Neural cell (in vitro differentiated cells): ENCODE measurements at regions not wholly inside any gene's neighbourhood (a gene's known extent, or its start where the extent isn't known, plus 50 kb on each side); places are given as distances from the start of the nearest gene placed in this dataset.

ENCODE experiments used
- H2AFZ ChIP-seq: fragments of 200-600, 300-800 bp; sonication (generic), shearing (Covaris generic); 2 replicates; pipeline ENCODE4 v1.6.0; 2014; ENCODE audit warnings: low read depth, mild to moderate bottlenecking, antibody characterized with exemption, low read length, moderate library complexity
- H3F3A ChIP-seq: fragments of 200-600 bp; shearing (Covaris generic); 2 replicates; pipeline ENCODE4 v1.6.1; 2016; ENCODE audit warnings: mild to moderate bottlenecking, moderate library complexity, mixed read lengths, antibody characterized with exemption, low read length; ENCODE audit not compliant: insufficient read depth, poor library complexity, severe bottlenecking
- H3K27ac ChIP-seq: fragments of 200-600, 300-800 bp; sonication (generic), shearing (Covaris generic); 2 replicates; pipeline ENCODE4 v1.5.1; 2014; ENCODE audit warnings: mild to moderate bottlenecking, low read length, moderate library complexity
- H3K27me3 ChIP-seq: fragments of 300-800, 200-600 bp; sonication (generic), shearing (Covaris generic); 2 replicates; pipeline ENCODE4 v1.6.0; 2014; ENCODE audit warnings: mild to moderate bottlenecking, low read depth, low read length, moderate library complexity; ENCODE audit not compliant: insufficient read depth
- H3K36me3 ChIP-seq: fragments of 300-800, 200-600 bp; sonication (generic), shearing (Covaris generic); 2 replicates; pipeline ENCODE4 v1.5.1; 2014; ENCODE audit warnings: mild to moderate bottlenecking, antibody characterized with exemption, low read length, moderate library complexity; ENCODE audit not compliant: insufficient read depth
- H3K4me2 ChIP-seq: fragments of 300-800, 200-600 bp; sonication (generic), shearing (Covaris generic); 2 replicates; pipeline ENCODE4 v1.6.0; 2014; ENCODE audit warnings: mild to moderate bottlenecking, low read length
- H3K4me3 ChIP-seq: fragments of 300-800, 200-600 bp; sonication (generic), shearing (Covaris generic); 2 replicates; pipeline ENCODE4 v1.5.1; 2014; ENCODE audit warnings: mild to moderate bottlenecking, low read length, moderate library complexity
- H3K79me2 ChIP-seq: fragments of 200-600 bp; shearing (Covaris generic); replicated peaks from 2 replicates; pipeline ENCODE4 v1.6.0; 2014; ENCODE audit warnings: mild to moderate bottlenecking, low read length, moderate library complexity; ENCODE audit not compliant: insufficient read depth
- H3K9ac ChIP-seq: fragments of 300-800, 200-600 bp; sonication (generic), shearing (Covaris generic); 2 replicates; pipeline ENCODE4 v1.6.1; 2016; ENCODE audit warnings: mild to moderate bottlenecking, low read length, mixed read lengths
- H3K9me2 ChIP-seq: fragments of 200-600 bp; shearing (Covaris generic); 2 replicates; pipeline ENCODE4 v1.6.1; 2016; ENCODE audit warnings: mild to moderate bottlenecking, low read length, mixed read lengths; ENCODE audit not compliant: insufficient read depth
- H3K9me3 ChIP-seq: fragments of 200-600, 300-800 bp; sonication (generic), shearing (Covaris generic); 2 replicates; pipeline ENCODE4 v1.6.1; 2016; ENCODE audit warnings: mild to moderate bottlenecking, mixed run types, low read length, moderate library complexity, mixed read lengths
- H4K20me1 ChIP-seq: fragments of 200-600 bp; shearing (Covaris generic); 2 replicates; pipeline ENCODE4 v1.6.1; 2016; ENCODE audit warnings: mild to moderate bottlenecking, mixed run types; ENCODE audit not compliant: insufficient read depth
- CTCF ChIP-seq: fragments of 450-650 bp; IDR thresholded peaks from 2 replicates; pipeline ENCODE4 v1.5.1; 2014; ENCODE audit warnings: antibody characterized with exemption, mild to moderate bottlenecking, moderate library complexity; ENCODE audit not compliant: poor library complexity, severe bottlenecking
- EP300 ChIP-seq: fragments of 450-650 bp; conservative IDR thresholded peaks from 2 replicates; pipeline ENCODE4 v1.6.1; 2014; ENCODE audit warnings: antibody characterized with exemption, mild to moderate bottlenecking, moderate library complexity; ENCODE audit not compliant: poor library complexity, severe bottlenecking
- EZH2 ChIP-seq: fragments of 200-600, 300-800 bp; shearing (Covaris generic), sonication (generic); IDR thresholded peaks from 2 replicates; pipeline ENCODE4 v1.6.1; 2014; ENCODE audit warnings: antibody characterized with exemption, low read length, borderline replicate concordance, mild to moderate bottlenecking; ENCODE audit not compliant: insufficient read depth, poor library complexity, severe bottlenecking
- MXI1 ChIP-seq: fragments of 450-650 bp; conservative IDR thresholded peaks from 2 replicates; pipeline ENCODE4 v1.6.1; 2014; ENCODE audit warnings: antibody characterized with exemption, mild to moderate bottlenecking; ENCODE audit not compliant: poor library complexity, severe bottlenecking
- POLR2AphosphoS5 ChIP-seq: IDR thresholded peaks from 2 replicates; pipeline ENCODE4 v1.6.1; 2012
- RAD21 ChIP-seq: fragments of 450-650 bp; conservative IDR thresholded peaks from 2 replicates; pipeline ENCODE4 v1.6.1; 2014; ENCODE audit warnings: antibody characterized with exemption, mild to moderate bottlenecking, moderate library complexity
- SMC3 ChIP-seq: fragments of 450-650 bp; conservative IDR thresholded peaks from 2 replicates; pipeline ENCODE4 v1.6.1; 2014; ENCODE audit warnings: antibody characterized with exemption, mild to moderate bottlenecking, moderate library complexity; ENCODE audit not compliant: poor library complexity
- TAF1 ChIP-seq: IDR thresholded peaks from 2 replicates; pipeline ENCODE4 v1.6.1; 2012; ENCODE audit warnings: low read depth
- TF ChIP-seq, protein P1 (sequence below): IDR thresholded peaks from 2 replicates; pipeline ENCODE4 v1.6.1; 2012; ENCODE audit warnings: borderline replicate concordance

DNA sequence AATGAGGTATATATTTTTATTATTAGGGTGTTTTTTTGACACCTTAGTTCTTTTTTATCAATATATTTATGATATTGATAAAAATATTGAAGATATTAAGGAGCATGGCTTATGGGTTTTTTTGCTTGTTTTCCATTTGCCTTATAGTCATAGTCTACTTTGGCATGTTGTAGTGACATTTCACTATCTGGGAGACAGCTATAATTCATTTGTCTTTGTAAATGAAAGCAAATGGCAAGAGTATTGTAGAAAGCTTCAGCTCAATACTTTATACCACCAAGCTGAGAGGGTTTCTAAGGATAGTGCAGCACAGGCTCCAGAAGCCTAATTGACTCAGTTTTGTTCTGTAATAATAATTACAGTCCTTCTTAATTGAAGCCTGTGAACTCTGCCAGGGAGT, 1182.3 kb downstream of the EFNA5 start:
- Histone ChIP-seq H3K4me3 (no peak overlapping the region), H3K9ac (no peak overlapping the region), H3K9me2 (no peaks in the 10 kb centered on the region), H3K4me2 (no peak overlapping the region), H3K27me3 (no peaks in the 10 kb centered on the region), H3F3A (no peaks in the 10 kb centered on the region), H3K36me3 (no peaks in the 10 kb centered on the region), H3K79me2 (no peaks in the 10 kb centered on the region), H4K20me1 (no peaks in the 10 kb centered on the region), H2AFZ (no peak overlapping the region), H3K9me3 (no peaks in the 10 kb centered on the region), H3K27ac (no peak overlapping the region)
- TF ChIP-seq, protein P1, sequence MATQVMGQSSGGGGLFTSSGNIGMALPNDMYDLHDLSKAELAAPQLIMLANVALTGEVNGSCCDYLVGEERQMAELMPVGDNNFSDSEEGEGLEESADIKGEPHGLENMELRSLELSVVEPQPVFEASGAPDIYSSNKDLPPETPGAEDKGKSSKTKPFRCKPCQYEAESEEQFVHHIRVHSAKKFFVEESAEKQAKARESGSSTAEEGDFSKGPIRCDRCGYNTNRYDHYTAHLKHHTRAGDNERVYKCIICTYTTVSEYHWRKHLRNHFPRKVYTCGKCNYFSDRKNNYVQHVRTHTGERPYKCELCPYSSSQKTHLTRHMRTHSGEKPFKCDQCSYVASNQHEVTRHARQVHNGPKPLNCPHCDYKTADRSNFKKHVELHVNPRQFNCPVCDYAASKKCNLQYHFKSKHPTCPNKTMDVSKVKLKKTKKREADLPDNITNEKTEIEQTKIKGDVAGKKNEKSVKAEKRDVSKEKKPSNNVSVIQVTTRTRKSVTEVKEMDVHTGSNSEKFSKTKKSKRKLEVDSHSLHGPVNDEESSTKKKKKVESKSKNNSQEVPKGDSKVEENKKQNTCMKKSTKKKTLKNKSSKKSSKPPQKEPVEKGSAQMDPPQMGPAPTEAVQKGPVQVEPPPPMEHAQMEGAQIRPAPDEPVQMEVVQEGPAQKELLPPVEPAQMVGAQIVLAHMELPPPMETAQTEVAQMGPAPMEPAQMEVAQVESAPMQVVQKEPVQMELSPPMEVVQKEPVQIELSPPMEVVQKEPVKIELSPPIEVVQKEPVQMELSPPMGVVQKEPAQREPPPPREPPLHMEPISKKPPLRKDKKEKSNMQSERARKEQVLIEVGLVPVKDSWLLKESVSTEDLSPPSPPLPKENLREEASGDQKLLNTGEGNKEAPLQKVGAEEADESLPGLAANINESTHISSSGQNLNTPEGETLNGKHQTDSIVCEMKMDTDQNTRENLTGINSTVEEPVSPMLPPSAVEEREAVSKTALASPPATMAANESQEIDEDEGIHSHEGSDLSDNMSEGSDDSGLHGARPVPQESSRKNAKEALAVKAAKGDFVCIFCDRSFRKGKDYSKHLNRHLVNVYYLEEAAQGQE: no peak
- TF ChIP-seq EP300: peak; percentile 64
- TF ChIP-seq POLR2AphosphoS5: peak; percentile 79

DNA sequence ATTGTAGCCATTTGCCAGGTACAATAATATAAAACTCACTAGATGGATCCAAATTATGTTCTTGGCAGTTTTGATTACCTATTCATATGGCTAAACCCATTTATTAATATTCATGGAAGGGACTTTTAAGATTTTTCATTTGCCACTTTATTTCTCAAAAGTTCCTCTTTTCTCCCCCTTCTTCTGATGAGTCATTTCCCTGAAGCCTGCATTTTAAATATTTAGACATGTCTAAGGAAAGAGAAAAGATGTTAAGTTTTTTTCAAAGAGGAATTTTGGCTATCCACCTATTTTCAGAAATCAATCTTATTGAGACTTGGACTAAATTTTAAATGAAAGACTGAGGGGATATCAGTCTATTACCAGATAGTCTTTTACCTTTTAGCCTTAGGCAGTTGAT, 1189.4 kb downstream of the EFNA5 start:
- Histone ChIP-seq H3F3A (no peaks in the 10 kb centered on the region), H3K9me3 (no peaks in the 10 kb centered on the region), H3K9me2 (no peaks in the 10 kb centered on the region), H3K36me3 (no peaks in the 10 kb centered on the region), H4K20me1 (no peaks in the 10 kb centered on the region), H3K9ac (no peak overlapping the region), H3K4me2 (no peak overlapping the region), H3K4me3 (no peak overlapping the region), H2AFZ (no peak overlapping the region), H3K79me2 (no peaks in the 10 kb centered on the region), H3K27ac (no peak overlapping the region), H3K27me3 (no peaks in the 10 kb centered on the region)
- TF ChIP-seq, protein P1: no peak
- TF ChIP-seq SMC3 (no peak), RAD21 (no peak), TAF1 (no peak), POLR2AphosphoS5 (no peak), MXI1 (no peak), CTCF (no peak), EZH2 (no peak)
